SK-N-SH (cell line): ENCODE measurements at regions not wholly inside any gene's neighbourhood (a gene's known extent, or its start where the extent isn't known, plus 50 kb on each side); places are given as distances from the start of the nearest gene placed in this dataset.

Experiments used
- CTCF ChIA-PET: fragments of 300-600, 350-600 bp; formaldehyde crosslinking; extraction: SDS; loops from one replicate; lab custom pipeline; 2021; lab: Yijun Ruan, JAX
- POLR2A ChIA-PET: fragments of 350-600 bp; sonication (Branson Sonifier 250); formaldehyde crosslinking; extraction: SDS; loops from one replicate; lab custom pipeline; 2020; ENCODE audit warnings: antibody characterized with exemption, inconsistent platforms; lab: Yijun Ruan, JAX
- DNase-seq: peaks from one replicate; pipeline ENCODE4 v3.0.0; 2012
- H2AFZ ChIP-seq: fragments of 200-600 bp; sonication (generic); 2 replicates; pipeline ENCODE4 v1.8.1; 2016; ENCODE audit warnings: antibody characterized with exemption, mild to moderate bottlenecking, low read depth
- H3F3A ChIP-seq: fragments of 200-600 bp; sonication (generic); replicated peaks from 2 replicates; pipeline ENCODE3; 2016; ENCODE audit warnings: antibody characterized with exemption, mild to moderate bottlenecking; ENCODE audit not compliant: insufficient read depth
- H3K27ac ChIP-seq, 2 experiments: fragments of 200-500 bp in 1 of 2; fragments of 200-600 bp in 1 of 2; sonication (Bioruptor generic) in 1 of 2; sonication (generic), shearing (Covaris generic) in 1 of 2; 2 replicates each; pipeline versions ENCODE4 v1.5.1 to v1.6.1; 2014 to 2016; ENCODE audit warnings: low read depth in 2 of 2, inconsistent platforms in 1 of 2, low read length in 1 of 2, mild to moderate bottlenecking in 1 of 2, mixed read lengths in 1 of 2
- H3K27me3 ChIP-seq: fragments of 200-600 bp; sonication (generic), shearing (Covaris generic); 2 replicates; pipeline ENCODE4 v1.6.1; 2016; ENCODE audit warnings: mixed run types; ENCODE audit not compliant: insufficient read depth
- H3K36me3 ChIP-seq, 2 experiments: fragments of 200-500 bp in 1 of 2; fragments of 200-600 bp in 1 of 2; sonication (Bioruptor generic) in 1 of 2; sonication (generic) in 1 of 2; replicated peaks in 1 of 2; 2 replicates each; pipeline versions ENCODE3 to v1.5.1; 2014 to 2016; ENCODE audit warnings: low read length in 1 of 2, mild to moderate bottlenecking in 1 of 2; ENCODE audit not compliant: insufficient read depth in 2 of 2, control insufficient read depth in 1 of 2
- H3K4me1 ChIP-seq, 2 experiments: fragments of 200-500 bp in 1 of 2; fragments of 200-600 bp in 1 of 2; sonication (Bioruptor generic) in 1 of 2; sonication (generic), shearing (Covaris generic) in 1 of 2; 2 replicates each; pipeline versions ENCODE4 v1.5.1 to v1.6.1; 2014 to 2016; ENCODE audit warnings: low read depth in 1 of 2, low read length in 1 of 2, mixed run types in 1 of 2; ENCODE audit not compliant: insufficient read depth in 2 of 2, control insufficient read depth in 1 of 2
- H3K4me2 ChIP-seq: fragments of 200-600 bp; sonication (generic), shearing (Covaris generic); 2 replicates; pipeline ENCODE4 v1.6.1; 2017; ENCODE audit warnings: mixed run types
- H3K4me3 ChIP-seq, 2 experiments: fragments of 200-500 bp in 1 of 2; fragments of 200-600 bp in 1 of 2; sonication (Bioruptor generic) in 1 of 2; sonication (generic), shearing (Covaris generic) in 1 of 2; 2 replicates each; pipeline versions ENCODE4 v1.5.1 to v1.8.1; 2014 to 2016; ENCODE audit warnings: low read depth in 2 of 2, inconsistent platforms in 1 of 2, low read length in 1 of 2, mild to moderate bottlenecking in 1 of 2, mixed read lengths in 1 of 2, moderate library complexity in 1 of 2
- H3K79me2 ChIP-seq: fragments of 200-600 bp; sonication (generic); 2 replicates; pipeline ENCODE4 v1.8.1; 2017; ENCODE audit warnings: mild to moderate bottlenecking; ENCODE audit not compliant: insufficient read depth
- H3K9ac ChIP-seq: fragments of 200-600 bp; sonication (generic); 2 replicates; pipeline ENCODE4 v1.6.1; 2017; ENCODE audit warnings: mixed run types
- H3K9me2 ChIP-seq: fragments of 200-600 bp; sonication (generic); 2 replicates; pipeline ENCODE4 v1.6.1; 2017; ENCODE audit warnings: mixed run types
- H3K9me3 ChIP-seq: fragments of 200-600 bp; sonication (generic); 2 replicates; pipeline ENCODE4 v1.6.1; 2017; ENCODE audit warnings: mixed run types, mild to moderate bottlenecking, moderate library complexity
- H4K20me1 ChIP-seq: fragments of 200-600 bp; sonication (generic); 2 replicates; pipeline ENCODE4 v1.6.1; 2017; ENCODE audit warnings: mild to moderate bottlenecking, mixed run types; ENCODE audit not compliant: insufficient read depth
- CHD2 ChIP-seq: fragments of 150-350 bp; IDR thresholded peaks from 2 replicates; pipeline ENCODE4 v1.6.1; 2018; ENCODE audit warnings: low read length; ENCODE audit not compliant: partially characterized antibody
- CTCF ChIP-seq: fragments of 200-600 bp; sonication (generic); IDR thresholded peaks from 2 replicates; pipeline ENCODE4 v1.6.1; 2017; ENCODE audit warnings: antibody characterized with exemption, mild to moderate bottlenecking, moderate library complexity
- ELF1 ChIP-seq: IDR thresholded peaks from 2 replicates; pipeline ENCODE4 v1.4.0; 2012
- EZH2phosphoT487 ChIP-seq: fragments of 200-600 bp; sonication (generic); IDR thresholded peaks from 2 replicates; pipeline ENCODE4 v1.6.1; 2017; ENCODE audit warnings: low read depth, mixed run types, mild to moderate bottlenecking, antibody characterized with exemption, moderate library complexity, borderline replicate concordance
- FOSL2 ChIP-seq: IDR thresholded peaks from 2 replicates; pipeline ENCODE4 v1.4.0; 2012; ENCODE audit warnings: low read depth, mild to moderate bottlenecking, moderate library complexity, borderline replicate concordance
- FOXJ3 ChIP-seq: sonication (generic); formaldehyde crosslinking; IDR thresholded peaks from 2 replicates; pipeline ENCODE4 v1.5.1; 2020; ENCODE audit warnings: mild to moderate bottlenecking, missing genetic modification reagents
- GABPA ChIP-seq: IDR thresholded peaks from 2 replicates; pipeline ENCODE4 v1.4.0; 2012; ENCODE audit warnings: low read depth, mild to moderate bottlenecking
- GATA2 ChIP-seq: sonication (generic); formaldehyde crosslinking; IDR thresholded peaks from 2 replicates; pipeline ENCODE4 v1.5.0; 2020; ENCODE audit warnings: mild to moderate bottlenecking, missing genetic modification reagents
- IRF3 ChIP-seq: fragments of 150-350 bp; IDR thresholded peaks from 2 replicates; pipeline ENCODE4 v1.6.1; 2016; ENCODE audit warnings: mild to moderate bottlenecking, low read depth, low read length
- MEF2A ChIP-seq: IDR thresholded peaks from 2 replicates; pipeline ENCODE4 v1.4.0; 2012; ENCODE audit warnings: low read depth, borderline replicate concordance
- MXI1 ChIP-seq: IDR thresholded peaks from 2 replicates; pipeline ENCODE4 v1.6.1; 2012; ENCODE audit warnings: mild to moderate bottlenecking, low read depth, low read length, improper control_type of control experiment
- NFIC ChIP-seq: IDR thresholded peaks from 2 replicates; pipeline ENCODE4 v1.4.0; 2012; ENCODE audit warnings: borderline replicate concordance
- PBX3 ChIP-seq: IDR thresholded peaks from 2 replicates; pipeline ENCODE4; 2012
- POLR2AphosphoS5 ChIP-seq: IDR thresholded peaks from 2 replicates; pipeline ENCODE4 v1.6.1; 2012; ENCODE audit warnings: low read depth, low read length
- RAD21 ChIP-seq: IDR thresholded peaks from 2 replicates; pipeline ENCODE4 v1.6.1; 2012; ENCODE audit warnings: mild to moderate bottlenecking, low read length
- RXRA ChIP-seq: IDR thresholded peaks from 2 replicates; pipeline ENCODE4 v1.4.0; 2012; ENCODE audit warnings: low read depth, mild to moderate bottlenecking, borderline replicate concordance
- SIN3A ChIP-seq: IDR thresholded peaks from 2 replicates; pipeline ENCODE4 v1.6.1; 2012; ENCODE audit warnings: low read depth, mild to moderate bottlenecking, low read length, moderate library complexity, borderline replicate concordance
- TAF1 ChIP-seq: IDR thresholded peaks from 2 replicates; pipeline ENCODE4 v1.6.1; 2012; ENCODE audit warnings: low read depth, mild to moderate bottlenecking, low read length, moderate library complexity, borderline replicate concordance
- TCF12 ChIP-seq: IDR thresholded peaks from 2 replicates; pipeline ENCODE4 v1.4.0; 2012
- USF1 ChIP-seq: IDR thresholded peaks from 2 replicates; pipeline ENCODE4 v1.4.0; 2012; ENCODE audit warnings: low read depth, borderline replicate concordance
- WGBS: methylation state at CpG from one replicate; pipeline ENCODE4 v1.1.6; 2017; ENCODE audit warnings: low lambda C conversion rate; 5-methylcytosine and 5-hydroxymethylcytosine counted together

- no peak overlapping the region for H3K4me3 ChIP-seq
- H3K9me3 ChIP-seq = no peaks in the 10 kb centered on the region
- WGBS = 3% methylated on average over 4 of the region's 4 CpGs
- TF ChIP-seq CTCF (no peak), CHD2 (no peak), POLR2AphosphoS5 (no peak), TAF1 (no peak), RXRA (no peak), FOSL2 (no peak), GABPA (no peak), TCF12 (no peak), IRF3 (no peak), MXI1 (no peak), EZH2phosphoT487 (no peak), ELF1 (no peak), NFIC (no peak), PBX3 (no peak), SIN3A (no peak), USF1 (no peak), RAD21 (no peak), MEF2A (no peak), GATA2 (CRISPR knock-in tag) (no peak), FOXJ3 (no peak)
- no peak overlapping the region for H3K4me2 ChIP-seq
- H3K27me3 ChIP-seq = peaks cover 15% of the 10 kb centered on the region; the same call in 1 of the 2 replicates
- H3K4me1 ChIP-seq = no peaks in the 10 kb centered on the region; a peak in 1 of 4 replicates
- H3K36me3 ChIP-seq = no peaks in the 10 kb centered on the region
- H3K9ac ChIP-seq = no peak overlapping the region
- H3F3A ChIP-seq = no peaks in the 10 kb centered on the region
- H3K9me2 ChIP-seq = no peaks in the 10 kb centered on the region
- no peaks in the 10 kb centered on the region for H3K79me2 ChIP-seq
- ChIA-PET POLR2A (no interaction called here), CTCF (no interaction called here)
- no peak for DNase-seq
- no peaks in the 10 kb centered on the region for H4K20me1 ChIP-seq
- no peak overlapping the region for H3K27ac ChIP-seq
- H2AFZ ChIP-seq = no peak overlapping the region
Measured at GRCh38 chr5:4833104-4833738, 306.9 kb upstream of the ADAMTS16 start.
